GM21515 (cell line): ENCODE measurements at regions not wholly inside any gene's neighbourhood (a gene's known extent, or its start where the extent isn't known, plus 50 kb on each side); places are given as distances from the start of the nearest gene placed in this dataset.
"Not testable (repeated sequence)": the region's sequence is repeated elsewhere in the genome, so short reads cannot be mapped to it uniquely, and the experiment has no call there.

Experiments used
- ATAC-seq: cut with Tn5 transposase; IDR thresholded peaks from one replicate; pipeline ENCODE4 v1.9.1; 2021; ENCODE audit not compliant: unreplicated experiment

- ATAC-seq: no peak
Observed at GRCh38 chr1:177435364-177435763, 264.6 kb downstream of the BRINP2 start.

GRCh38 chr1:177432897-177433296, 262.1 kb downstream of the BRINP2 start:
- no peak for ATAC-seq

GRCh38 chr1:177431123-177431522, 260.4 kb downstream of the BRINP2 start:
- ATAC-seq: no peak

GRCh38 chr1:177429234-177429633, 258.5 kb downstream of the BRINP2 start:
- no peak for ATAC-seq

GRCh38 chr1:177427811-177428210, 257.1 kb downstream of the BRINP2 start:
- ATAC-seq: no peak

GRCh38 chr1:177426497-177426896, 255.7 kb downstream of the BRINP2 start:
- ATAC-seq: no peak

GRCh38 chr1:177425199-177425598, 254.4 kb downstream of the BRINP2 start:
- no peak for ATAC-seq

GRCh38 chr1:177424744-177425143, 254.0 kb downstream of the BRINP2 start:
- ATAC-seq: no peak

GRCh38 chr1:177423090-177423489, 252.3 kb downstream of the BRINP2 start:
- no peak for ATAC-seq

- ATAC-seq: no peak
Observed at GRCh38 chr1:177413982-177414596, 243.3 kb downstream of the BRINP2 start.

- no peak for ATAC-seq
Observed at GRCh38 chr1:177411381-177411780, 240.6 kb downstream of the BRINP2 start.

GRCh38 chr1:177410179-177410766, 239.5 kb downstream of the BRINP2 start:
- no peak for ATAC-seq

GRCh38 chr1:177406323-177406722, 235.6 kb downstream of the BRINP2 start:
- not testable (repeated sequence) for ATAC-seq

GRCh38 chr1:177392336-177392735, 221.6 kb downstream of the BRINP2 start:
- ATAC-seq: no peak

GRCh38 chr1:177385760-177386698, 215.3 kb downstream of the BRINP2 start:
- no peak for ATAC-seq

GRCh38 chr1:177384461-177384860, 213.7 kb downstream of the BRINP2 start:
- ATAC-seq: no peak

GRCh38 chr1:177383715-177384114, 213.0 kb downstream of the BRINP2 start:
- ATAC-seq: no peak

GRCh38 chr1:177377866-177378265, 207.1 kb downstream of the BRINP2 start:
- ATAC-seq: no peak

- no peak for ATAC-seq
Observed at GRCh38 chr1:177368255-177368654, 197.5 kb downstream of the BRINP2 start.

- ATAC-seq: no peak
Observed at GRCh38 chr1:177366091-177366490, 195.3 kb downstream of the BRINP2 start.

- no peak for ATAC-seq
Observed at GRCh38 chr1:177360791-177361190, 190.0 kb downstream of the BRINP2 start.
